Vagina (tissue), 2 donors: ENCODE measurements at regions not wholly inside any gene's neighbourhood (a gene's known extent, or its start where the extent isn't known, plus 50 kb on each side); places are given as distances from the start of the nearest gene placed in this dataset.

Experiments used
- DNase-seq, 2 donors: peaks; one replicate each; pipeline ENCODE4 v3.0.0-alpha.2; 2017; ENCODE audit errors: extremely low spot score in 2 of 2
- H3K27ac ChIP-seq: fragments of 200-600 bp; sonication (generic); one replicate; pipeline ENCODE4 v1.5.1; 2019
- H3K27me3 ChIP-seq: fragments of 200-600 bp; sonication (generic); one replicate; pipeline ENCODE4 v1.5.1; 2019
- H3K36me3 ChIP-seq, 2 donors: fragments of 200-600 bp; sonication (generic); one replicate each; pipeline ENCODE4 v1.5.1; 2017 to 2019
- H3K4me1 ChIP-seq: fragments of 200-600 bp; sonication (generic); one replicate; pipeline ENCODE4 v1.5.1; 2019
- H3K4me3 ChIP-seq, 2 donors: fragments of 200-600 bp; sonication (generic); 1 replicate in 1 of 2; 2 replicates in 1 of 2; pipeline ENCODE4 v1.5.1; 2016 to 2019
- H3K9me3 ChIP-seq: fragments of 200-600 bp; sonication (generic); one replicate; pipeline ENCODE4 v1.5.1; 2019
- CTCF ChIP-seq, 3 experiments: fragments of 450-650 bp in 2 of 3; fragments of 200-600 bp in 1 of 3; sonication (generic) in 1 of 3; IDR thresholded peaks; one replicate each; pipeline ENCODE4 v1.5.1; 2017 to 2019; ENCODE audit warnings: antibody characterized with exemption in 3 of 3, mild to moderate bottlenecking in 2 of 3, moderate library complexity in 2 of 3
- POLR2A ChIP-seq, 2 donors: fragments of 450-650 bp; IDR thresholded peaks; one replicate each; pipeline ENCODE4 v1.6.1; 2017; ENCODE audit warnings: antibody characterized with exemption in 2 of 2, mild to moderate bottlenecking in 2 of 2, moderate library complexity in 2 of 2
- POLR2AphosphoS5 ChIP-seq, 2 donors: sonication (generic); formaldehyde crosslinking; IDR thresholded peaks; one replicate each; pipeline ENCODE4 v1.9.0; 2017; ENCODE audit warnings: antibody characterized with exemption in 2 of 2, mild to moderate bottlenecking in 2 of 2, low read depth in 1 of 2; ENCODE audit not compliant: insufficient read depth in 1 of 2
- intact Hi-C: fragments of 100-400 bp; cut with DNase I; formaldehyde crosslinking; loops from one replicate; pipeline ENCODE4 v1.15.1; 2023

- Histone ChIP-seq H3K27ac (no peak overlapping the region), H3K4me3 (no peak overlapping the region), H3K4me1 (no peaks in the 10 kb centered on the region), H3K9me3 (no peaks in the 10 kb centered on the region), H3K36me3 (no peaks in the 10 kb centered on the region), H3K27me3 (no peaks in the 10 kb centered on the region)
- no peak for DNase-seq
- TF ChIP-seq POLR2A (IDR thresholded peaks at IDR 0.05) (no peak), POLR2AphosphoS5 (IDR thresholded peaks at IDR 0.05; ENCODE audit: insufficient read depth in 1 of 2, low read depth in 1 of 2) (no peak), CTCF (IDR thresholded peaks at IDR 0.05) (no peak)
- intact Hi-C loops: no loop called here
Measured at GRCh38 chr11:70541699-70542098, 143.4 kb downstream of the CTTN start.

GRCh38 chr11:70542406-70542805, 144.1 kb downstream of the CTTN start:
- TF ChIP-seq POLR2A (IDR thresholded peaks at IDR 0.05) (no peak), POLR2AphosphoS5 (IDR thresholded peaks at IDR 0.05; ENCODE audit: insufficient read depth in 1 of 2, low read depth in 1 of 2) (no peak), CTCF (IDR thresholded peaks at IDR 0.05) (no peak)
- no peaks in the 10 kb centered on the region for H3K27me3 ChIP-seq
- H3K4me3 ChIP-seq: no peak overlapping the region
- H3K27ac ChIP-seq: no peak overlapping the region
- no peak for DNase-seq
- H3K9me3 ChIP-seq: no peaks in the 10 kb centered on the region
- intact Hi-C loops: no loop called here
- H3K36me3 ChIP-seq: no peaks in the 10 kb centered on the region
- no peaks in the 10 kb centered on the region for H3K4me1 ChIP-seq

GRCh38 chr11:70542811-70543210, 144.5 kb downstream of the CTTN start:
- no peak for DNase-seq
- no peak for TF ChIP-seq POLR2A (IDR thresholded peaks at IDR 0.05)
- TF ChIP-seq POLR2AphosphoS5 (IDR thresholded peaks at IDR 0.05; ENCODE audit: insufficient read depth in 1 of 2, low read depth in 1 of 2): no peak
- no peak for TF ChIP-seq CTCF (IDR thresholded peaks at IDR 0.05)
- intact Hi-C loops: no loop called here
- no peaks in the 10 kb centered on the region for H3K36me3 ChIP-seq
- no peak overlapping the region for H3K4me3 ChIP-seq
- H3K9me3 ChIP-seq: no peaks in the 10 kb centered on the region
- no peaks in the 10 kb centered on the region for H3K4me1 ChIP-seq
- no peaks in the 10 kb centered on the region for H3K27me3 ChIP-seq
- no peak overlapping the region for H3K27ac ChIP-seq

GRCh38 chr11:70543611-70544010, 145.3 kb downstream of the CTTN start:
- H3K4me1 ChIP-seq: no peaks in the 10 kb centered on the region
- no peak overlapping the region for H3K4me3 ChIP-seq
- no peak for TF ChIP-seq POLR2AphosphoS5 (IDR thresholded peaks at IDR 0.05; ENCODE audit: insufficient read depth in 1 of 2, low read depth in 1 of 2)
- no peak for TF ChIP-seq POLR2A (IDR thresholded peaks at IDR 0.05)
- no peak for TF ChIP-seq CTCF (IDR thresholded peaks at IDR 0.05)
- H3K27ac ChIP-seq: no peak overlapping the region
- no peaks in the 10 kb centered on the region for H3K27me3 ChIP-seq
- no peaks in the 10 kb centered on the region for H3K36me3 ChIP-seq
- no peak for DNase-seq
- intact Hi-C loops: no loop called here
- H3K9me3 ChIP-seq: no peaks in the 10 kb centered on the region

GRCh38 chr11:70544067-70544773, 145.9 kb downstream of the CTTN start:
- Histone ChIP-seq H3K9me3 (no peaks in the 10 kb centered on the region), H3K36me3 (no peaks in the 10 kb centered on the region), H3K27ac (no peak overlapping the region)

More at GRCh38 chr11:70544067-70544773, 145.9 kb downstream of the CTTN start:
- no peaks in the 10 kb centered on the region for H3K4me1 ChIP-seq
- DNase-seq: no peak
- no peaks in the 10 kb centered on the region for H3K27me3 ChIP-seq
- TF ChIP-seq POLR2AphosphoS5 (IDR thresholded peaks at IDR 0.05; ENCODE audit: insufficient read depth in 1 of 2, low read depth in 1 of 2) (no peak), POLR2A (IDR thresholded peaks at IDR 0.05) (no peak), CTCF (IDR thresholded peaks at IDR 0.05) (no peak)
- no peak overlapping the region for H3K4me3 ChIP-seq
- intact Hi-C loops: no loop called here
